ENCODE measurements at regions not wholly inside any gene's neighbourhood (a gene's known extent, or its start where the extent isn't known, plus 50 kb on each side); places are given as distances from the start of the nearest gene placed in this dataset.

DNA sequence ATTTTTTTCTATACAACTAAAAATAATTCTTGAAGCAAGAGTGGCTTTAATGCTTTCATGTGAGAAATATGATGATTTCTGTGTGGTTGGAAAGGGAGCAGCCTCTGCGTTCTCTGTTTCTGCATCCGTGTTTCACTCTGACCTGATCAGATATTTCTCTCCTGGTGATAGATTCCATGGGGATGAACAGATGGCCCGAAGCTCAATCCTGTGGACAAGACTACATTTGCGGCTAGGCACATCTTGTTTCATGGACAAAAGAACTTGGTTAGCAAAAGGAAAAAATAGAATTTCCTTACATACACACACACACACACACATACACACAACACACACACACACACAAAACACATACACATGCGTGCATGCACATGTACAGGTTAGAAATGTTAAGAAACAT is 218.2 kb upstream of the ADAMTS16 start:
- Mint-ChIP-seq H3K27ac (no peak overlapping the region), H3K4me1 (no peaks in the 10 kb centered on the region), H3K36me3 (no peaks in the 10 kb centered on the region), H3K4me3 (no peak overlapping the region), H3K27me3 (peaks cover 0 to 2% of the 10 kb centered on the region in 2 donors), H3K9me3 (peaks cover 0 to 21% (median 8%) of the 10 kb centered on the region in 5 donors)
- H3K27ac ChIP-seq (ENCODE audit: low read depth, low read length), result no peak overlapping the region
- no peak for DNase-seq
- H3K4me1 ChIP-seq (ENCODE audit: insufficient read depth, low read length), result no peaks in the 10 kb centered on the region
- no peaks in the 10 kb centered on the region for H3K36me3 ChIP-seq (ENCODE audit: insufficient read depth, low read length)
- ChIA-PET CTCF (no interaction called here), POLR2A (no interaction called here)
- H3K9me3 ChIP-seq (ENCODE audit: low read length), result no peaks in the 10 kb centered on the region
- no peak overlapping the region for H3K4me3 ChIP-seq (ENCODE audit: low read length)
- H3K27me3 ChIP-seq (ENCODE audit: insufficient read depth, low read length, poor library complexity, severe bottlenecking), result no peaks in the 10 kb centered on the region

DNA sequence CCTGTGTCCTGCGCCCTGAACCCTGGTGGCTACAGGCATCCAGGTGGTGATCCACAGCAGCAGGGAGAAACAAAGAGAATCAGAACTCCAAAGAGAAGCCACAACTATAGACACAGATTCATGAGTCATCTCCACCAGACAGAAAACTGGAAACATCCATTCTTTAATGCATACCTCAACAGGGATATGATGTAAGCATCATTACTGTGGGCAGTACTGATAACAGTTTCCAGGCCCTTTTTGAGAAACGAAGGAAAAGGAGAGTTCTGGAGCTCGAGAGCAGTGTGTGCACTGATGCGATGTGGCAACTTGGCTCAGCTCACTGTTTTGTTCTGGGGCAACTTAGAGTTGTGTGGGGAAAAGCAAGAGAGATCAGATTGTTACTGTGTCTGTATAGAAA is 215.6 kb upstream of the ADAMTS16 start:
- POLR2A ChIA-PET, result no interaction called here
- peaks cover 0 to 12% (median 3%) of the 10 kb centered on the region in 5 donors for H3K9me3 Mint-ChIP-seq
- no peaks in the 10 kb centered on the region for H3K9me3 ChIP-seq (ENCODE audit: low read length)
- H3K27ac Mint-ChIP-seq, result no peak overlapping the region
- peaks cover 0 to 2% of the 10 kb centered on the region in 2 donors for H3K27me3 Mint-ChIP-seq
- no peaks in the 10 kb centered on the region for H3K4me1 ChIP-seq (ENCODE audit: insufficient read depth, low read length)
- H3K4me3 Mint-ChIP-seq, result no peak overlapping the region
- no peaks in the 10 kb centered on the region for H3K36me3 Mint-ChIP-seq
- DNase-seq, result no peak
- no peak overlapping the region for H3K27ac ChIP-seq (ENCODE audit: low read depth, low read length)
- CTCF ChIA-PET, result no interaction called here
- no peaks in the 10 kb centered on the region for H3K36me3 ChIP-seq (ENCODE audit: insufficient read depth, low read length)
- H3K27me3 ChIP-seq (ENCODE audit: insufficient read depth, low read length, poor library complexity, severe bottlenecking), result no peaks in the 10 kb centered on the region
- H3K4me1 Mint-ChIP-seq, result no peaks in the 10 kb centered on the region
- no peak overlapping the region for H3K4me3 ChIP-seq (ENCODE audit: low read length)

DNA sequence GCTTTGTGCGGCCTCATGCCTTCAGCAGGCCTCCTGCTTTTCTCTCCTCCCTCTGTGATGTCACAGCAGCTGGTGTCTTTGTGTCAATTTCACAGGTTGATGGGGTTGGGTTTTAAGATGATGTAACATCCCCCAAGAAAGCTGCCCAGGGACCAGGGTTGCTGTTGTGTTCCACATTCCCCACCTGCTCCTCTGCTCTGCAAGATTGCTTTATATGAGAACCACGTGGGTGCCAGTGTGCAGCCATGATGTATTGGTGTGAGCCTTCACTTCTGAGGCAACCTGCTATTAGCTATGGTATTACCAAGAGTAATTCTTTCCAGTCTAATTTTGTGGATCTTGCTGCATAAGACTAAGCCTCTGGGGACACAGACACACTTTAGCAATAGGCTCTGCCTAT is 213.0 kb upstream of the ADAMTS16 start:
- peaks cover 0 to 2% of the 10 kb centered on the region in 2 donors for H3K27me3 Mint-ChIP-seq

DNA sequence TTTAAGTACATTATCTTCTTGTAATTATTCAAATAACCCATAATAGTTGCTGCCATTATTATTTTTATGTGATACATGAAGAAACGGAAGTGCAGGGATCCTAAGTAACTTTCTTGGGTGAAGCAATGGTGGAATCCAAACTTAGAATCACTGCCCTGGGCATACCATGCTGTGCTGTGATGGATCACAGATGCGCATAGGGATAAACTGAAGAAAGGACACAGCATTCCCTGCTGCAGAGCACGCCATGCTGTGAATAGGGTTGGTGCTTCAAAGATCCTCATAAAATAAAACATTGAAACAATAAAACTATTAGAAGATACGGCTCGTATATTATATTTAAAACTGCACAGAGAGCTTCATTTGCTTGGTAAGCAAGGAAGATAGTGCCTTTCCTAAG is 211.7 kb upstream of the ADAMTS16 start:
- Histone ChIP-seq H3K4me3 (ENCODE audit: low read length) (no peak overlapping the region), H3K36me3 (ENCODE audit: insufficient read depth, low read length) (no peaks in the 10 kb centered on the region), H3K27me3 (ENCODE audit: insufficient read depth, low read length, poor library complexity, severe bottlenecking) (no peaks in the 10 kb centered on the region), H3K9me3 (ENCODE audit: low read length) (no peaks in the 10 kb centered on the region), H3K27ac (ENCODE audit: low read depth, low read length) (no peak overlapping the region), H3K4me1 (ENCODE audit: insufficient read depth, low read length) (no peaks in the 10 kb centered on the region)
- peaks cover 0 to 2% of the 10 kb centered on the region in 2 donors for H3K27me3 Mint-ChIP-seq
- ChIA-PET CTCF (no interaction called here), POLR2A (no interaction called here)
- H3K9me3 Mint-ChIP-seq, result peaks cover 0 to 12% (median 3%) of the 10 kb centered on the region in 5 donors
- no peak overlapping the region for H3K27ac Mint-ChIP-seq
- no peak overlapping the region for H3K4me3 Mint-ChIP-seq
- H3K36me3 Mint-ChIP-seq, result no peaks in the 10 kb centered on the region
- DNase-seq, result no peak
- H3K4me1 Mint-ChIP-seq, result no peaks in the 10 kb centered on the region

More for the DNA sequence above, 213.0 kb upstream of the ADAMTS16 start:
- Mint-ChIP-seq H3K27ac (no peak overlapping the region), H3K4me3 (no peak overlapping the region), H3K36me3 (no peaks in the 10 kb centered on the region), H3K9me3 (peaks cover 0 to 7% (median 3%) of the 10 kb centered on the region in 5 donors), H3K4me1 (no peaks in the 10 kb centered on the region)
- Histone ChIP-seq H3K4me1 (ENCODE audit: insufficient read depth, low read length) (no peaks in the 10 kb centered on the region), H3K4me3 (ENCODE audit: low read length) (no peak overlapping the region), H3K9me3 (ENCODE audit: low read length) (no peaks in the 10 kb centered on the region), H3K27ac (ENCODE audit: low read depth, low read length) (no peak overlapping the region), H3K36me3 (ENCODE audit: insufficient read depth, low read length) (no peaks in the 10 kb centered on the region), H3K27me3 (ENCODE audit: insufficient read depth, low read length, poor library complexity, severe bottlenecking) (no peaks in the 10 kb centered on the region)
- DNase-seq, result no peak
- ChIA-PET POLR2A (no interaction called here), CTCF (no interaction called here)

DNA sequence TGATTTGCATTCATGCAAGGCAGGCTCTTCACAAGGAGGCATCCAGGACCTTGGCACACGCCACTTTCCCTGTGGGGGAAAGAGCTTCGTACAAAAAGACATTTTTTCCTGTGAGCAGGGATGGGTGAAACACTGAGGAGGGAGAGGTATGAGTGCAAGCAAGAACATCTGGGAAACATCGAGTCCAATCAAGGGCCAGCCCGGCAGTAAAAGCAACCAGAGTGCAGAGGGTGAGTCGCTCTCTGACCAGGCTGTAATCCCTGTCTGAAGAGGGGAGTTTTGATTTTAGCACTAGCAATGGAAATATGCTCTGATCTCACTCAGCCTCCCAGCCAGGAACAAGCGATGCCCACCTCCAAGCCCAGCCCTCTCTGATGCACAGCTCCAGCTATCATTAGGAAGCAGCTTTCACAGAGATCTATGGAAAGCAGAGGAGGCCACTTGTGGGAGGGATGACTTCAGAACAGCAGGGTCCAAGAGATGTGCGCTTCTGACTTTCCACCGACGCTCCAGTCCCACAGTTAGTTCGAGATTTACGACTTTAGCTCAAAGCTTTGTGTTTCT is 211.0 kb upstream of the ADAMTS16 start:
- H3K27ac ChIP-seq (ENCODE audit: low read depth, low read length), result no peak overlapping the region
- no peaks in the 10 kb centered on the region for H3K4me1 Mint-ChIP-seq
- H3K4me3 ChIP-seq (ENCODE audit: low read length), result no peak overlapping the region
- no peaks in the 10 kb centered on the region for H3K4me1 ChIP-seq (ENCODE audit: insufficient read depth, low read length)
- H3K4me3 Mint-ChIP-seq, result no peak overlapping the region
- peaks cover 0 to 13% (median 3%) of the 10 kb centered on the region in 5 donors for H3K9me3 Mint-ChIP-seq
- H3K27me3 Mint-ChIP-seq, result peaks cover 0 to 2% of the 10 kb centered on the region in 2 donors
- H3K36me3 Mint-ChIP-seq, result no peaks in the 10 kb centered on the region
- H3K36me3 ChIP-seq (ENCODE audit: insufficient read depth, low read length), result no peaks in the 10 kb centered on the region
- ChIA-PET CTCF (no interaction called here), POLR2A (no interaction called here)
- H3K27me3 ChIP-seq (ENCODE audit: insufficient read depth, low read length, poor library complexity, severe bottlenecking), result no peaks in the 10 kb centered on the region
- DNase-seq, result no peak
- no peaks in the 10 kb centered on the region for H3K9me3 ChIP-seq (ENCODE audit: low read length)
- H3K27ac Mint-ChIP-seq, result no peak overlapping the region

DNA sequence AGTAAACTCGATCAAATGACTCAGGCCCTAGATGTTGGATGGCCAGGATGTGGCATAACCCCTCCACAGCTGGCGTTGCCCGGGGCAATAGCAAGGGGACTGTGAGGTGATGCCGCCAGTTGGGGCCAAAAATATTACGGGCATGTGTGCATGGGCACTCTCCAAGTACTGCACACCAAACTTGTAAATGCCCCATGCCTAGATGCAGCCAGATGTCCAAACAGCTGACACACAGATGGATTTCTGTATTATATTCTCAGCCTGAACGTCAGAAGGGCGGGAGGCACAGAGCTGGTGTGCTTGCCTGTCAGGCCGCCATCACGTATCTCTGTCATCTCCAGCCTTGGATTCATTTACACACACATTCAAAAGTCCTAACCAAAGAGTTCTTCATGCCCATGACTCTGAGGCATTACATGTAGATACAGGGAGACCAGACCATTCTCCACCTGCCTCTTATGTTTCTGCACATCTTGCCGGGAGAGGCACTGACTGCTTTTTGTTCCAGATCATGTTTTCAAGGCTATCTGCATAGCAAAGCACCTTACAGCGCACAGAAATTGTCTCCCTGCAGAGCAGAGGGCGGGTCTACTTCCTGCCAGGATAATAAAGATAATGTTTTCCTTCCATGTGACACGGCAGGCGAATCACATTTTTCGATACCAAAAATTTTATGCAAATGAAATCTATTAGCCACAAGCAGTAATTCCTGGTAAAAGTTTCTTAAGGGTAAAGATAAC is 200.9 kb upstream of the ADAMTS16 start:
- no peaks in the 10 kb centered on the region for H3K36me3 ChIP-seq (ENCODE audit: insufficient read depth, low read length)
- no peak overlapping the region for H3K27ac Mint-ChIP-seq
- H3K9me3 ChIP-seq (ENCODE audit: low read length), result no peaks in the 10 kb centered on the region
- H3K27ac ChIP-seq (ENCODE audit: low read depth, low read length), result no peak overlapping the region
- H3K27me3 ChIP-seq (ENCODE audit: insufficient read depth, low read length, poor library complexity, severe bottlenecking), result no peaks in the 10 kb centered on the region
- no peaks in the 10 kb centered on the region for H3K4me1 Mint-ChIP-seq
- no peaks in the 10 kb centered on the region for H3K27me3 Mint-ChIP-seq
- CTCF ChIA-PET, result no interaction called here
- POLR2A ChIA-PET, result no interaction called here
- H3K36me3 Mint-ChIP-seq, result no peaks in the 10 kb centered on the region
- H3K9me3 Mint-ChIP-seq, result peaks cover 0 to 12% (median 3%) of the 10 kb centered on the region in 5 donors
- H3K4me3 ChIP-seq (ENCODE audit: low read length), result no peak overlapping the region
- H3K4me1 ChIP-seq (ENCODE audit: insufficient read depth, low read length), result no peaks in the 10 kb centered on the region
- no peak overlapping the region for H3K4me3 Mint-ChIP-seq
- DNase-seq, result no peak

DNA sequence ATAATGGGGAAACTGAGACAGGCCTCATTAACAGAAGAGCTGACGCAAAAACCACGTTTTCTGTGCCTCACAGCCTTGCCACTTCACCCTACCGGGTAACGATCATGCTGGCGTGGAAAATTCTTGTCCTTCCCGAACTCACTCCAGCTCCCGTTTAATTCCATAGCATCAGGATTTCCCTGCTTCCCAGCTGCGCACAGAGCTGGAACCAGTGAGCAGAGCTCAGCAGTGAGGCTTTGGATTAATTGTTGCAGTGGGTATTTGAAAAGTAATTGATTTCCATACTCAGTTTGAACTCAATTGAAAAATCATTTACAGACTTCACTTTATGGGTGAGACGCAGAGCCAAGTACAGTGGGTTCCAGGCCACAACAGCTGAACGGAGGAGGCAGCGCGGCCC is 199.0 kb upstream of the ADAMTS16 start:
- Mint-ChIP-seq H3K4me3 (no peak overlapping the region), H3K9me3 (peaks cover 0 to 12% (median 3%) of the 10 kb centered on the region in 5 donors), H3K4me1 (no peaks in the 10 kb centered on the region), H3K27ac (no peak overlapping the region), H3K27me3 (no peaks in the 10 kb centered on the region), H3K36me3 (no peaks in the 10 kb centered on the region)
- no peak overlapping the region for H3K4me3 ChIP-seq (ENCODE audit: low read length)
- no peaks in the 10 kb centered on the region for H3K36me3 ChIP-seq (ENCODE audit: insufficient read depth, low read length)
- H3K9me3 ChIP-seq (ENCODE audit: low read length), result no peaks in the 10 kb centered on the region
- no peaks in the 10 kb centered on the region for H3K4me1 ChIP-seq (ENCODE audit: insufficient read depth, low read length)
- no peaks in the 10 kb centered on the region for H3K27me3 ChIP-seq (ENCODE audit: insufficient read depth, low read length, poor library complexity, severe bottlenecking)
- H3K27ac ChIP-seq (ENCODE audit: low read depth, low read length), result no peak overlapping the region
- POLR2A ChIA-PET, result no interaction called here
- DNase-seq, result no peak
- CTCF ChIA-PET, result no interaction called here

DNA sequence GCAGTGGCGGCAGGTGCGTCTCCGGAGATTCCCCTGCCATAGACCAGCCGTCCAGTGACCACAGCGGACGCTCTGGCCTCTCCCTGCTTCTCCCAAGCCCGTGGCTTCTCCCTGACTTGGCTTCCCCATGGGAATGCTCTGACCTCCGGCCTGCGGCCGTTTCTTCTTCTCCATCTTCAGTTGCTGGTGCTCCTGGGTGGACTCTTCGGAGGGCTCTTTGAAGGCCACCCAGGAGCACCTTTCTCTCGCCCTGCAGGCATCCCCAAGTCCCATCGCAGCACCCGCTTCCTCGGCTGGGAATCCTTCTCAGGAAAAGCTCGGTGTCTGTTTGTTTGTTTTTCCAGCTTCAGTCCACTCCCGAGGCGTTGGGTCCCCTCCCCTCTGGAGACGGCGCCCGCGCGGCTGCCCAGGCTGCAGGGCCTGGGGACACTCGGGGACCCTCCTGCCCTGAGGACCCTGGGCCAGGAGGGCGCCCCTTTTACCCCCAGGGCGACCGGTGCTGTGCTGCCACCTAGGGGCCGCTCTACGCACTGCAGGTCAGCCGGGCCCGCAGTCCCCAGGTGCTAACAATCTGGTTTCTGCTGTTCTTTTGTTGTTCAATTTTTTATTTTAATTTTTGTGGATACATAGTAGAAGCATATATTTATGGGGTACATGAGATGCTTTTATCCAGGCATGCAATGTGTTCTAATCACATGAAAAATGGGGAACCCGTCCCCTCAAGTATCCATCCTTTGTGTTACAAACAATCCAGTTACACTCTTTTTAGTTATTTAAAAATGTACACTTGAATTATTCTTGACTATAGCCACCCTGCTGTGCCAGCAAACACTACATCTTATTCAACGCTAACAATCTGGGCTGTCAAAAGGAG is 197.9 kb upstream of the ADAMTS16 start:
- H3K4me3 Mint-ChIP-seq, result no peak overlapping the region
- Histone ChIP-seq H3K4me1 (ENCODE audit: insufficient read depth, low read length) (no peaks in the 10 kb centered on the region), H3K9me3 (ENCODE audit: low read length) (no peaks in the 10 kb centered on the region), H3K4me3 (ENCODE audit: low read length) (no peak overlapping the region), H3K27ac (ENCODE audit: low read depth, low read length) (no peak overlapping the region), H3K27me3 (ENCODE audit: insufficient read depth, low read length, poor library complexity, severe bottlenecking) (no peaks in the 10 kb centered on the region), H3K36me3 (ENCODE audit: insufficient read depth, low read length) (no peaks in the 10 kb centered on the region)
- H3K27ac Mint-ChIP-seq, result no peak overlapping the region
- no peak for DNase-seq
- H3K9me3 Mint-ChIP-seq, result peaks cover 0 to 8% (median 2%) of the 10 kb centered on the region in 5 donors
- H3K4me1 Mint-ChIP-seq, result no peaks in the 10 kb centered on the region
- ChIA-PET POLR2A (no interaction called here), CTCF (no interaction called here)
- peaks cover 0 to 2% of the 10 kb centered on the region in 2 donors for H3K27me3 Mint-ChIP-seq
- no peaks in the 10 kb centered on the region for H3K36me3 Mint-ChIP-seq

All from CD8-positive, alpha-beta memory T cell (primary cell).